WTC11 (cell line): ENCODE measurements at regions not wholly inside any gene's neighbourhood (a gene's known extent, or its start where the extent isn't known, plus 50 kb on each side); places are given as distances from the start of the nearest gene placed in this dataset.

Source experiments
- ATF1 ChIP-seq: sonication (generic); formaldehyde crosslinking; IDR thresholded peaks from 2 replicates; pipeline ENCODE4 v1.8.1; 2023; ENCODE audit warnings: mild to moderate bottlenecking, moderate library complexity, missing genetic modification reagents
- CTCF ChIP-seq: fragments of 200-600 bp; IDR thresholded peaks from 2 replicates; pipeline ENCODE4 v1.8.0; 2022; ENCODE audit warnings: antibody characterized with exemption
- MAX ChIP-seq: sonication (generic); formaldehyde crosslinking; IDR thresholded peaks from 2 replicates; pipeline ENCODE4 v1.8.0; 2022; ENCODE audit warnings: mild to moderate bottlenecking, missing genetic modification reagents
- NFE2L1 ChIP-seq: sonication (generic); formaldehyde crosslinking; IDR thresholded peaks from 2 replicates; pipeline ENCODE4 v1.8.1; 2023; ENCODE audit warnings: missing genetic modification reagents

GRCh38 chr11:39817241-39817640 lies 1642.2 kb downstream of the LRRC4C start:
- TF ChIP-seq NFE2L1 (CRISPR knock-in tag) (no peak), CTCF (no peak), MAX (CRISPR knock-in tag) (no peak), ATF1 (CRISPR knock-in tag) (no peak)
